ENCODE measurements at regions not wholly inside any gene's neighbourhood (a gene's known extent, or its start where the extent isn't known, plus 50 kb on each side); places are given as distances from the start of the nearest gene placed in this dataset.

GRCh38 chr10:117903854-117904253 is 142.9 kb downstream of the RAB11FIP2 start:
- TF ChIP-seq, protein P1, sequence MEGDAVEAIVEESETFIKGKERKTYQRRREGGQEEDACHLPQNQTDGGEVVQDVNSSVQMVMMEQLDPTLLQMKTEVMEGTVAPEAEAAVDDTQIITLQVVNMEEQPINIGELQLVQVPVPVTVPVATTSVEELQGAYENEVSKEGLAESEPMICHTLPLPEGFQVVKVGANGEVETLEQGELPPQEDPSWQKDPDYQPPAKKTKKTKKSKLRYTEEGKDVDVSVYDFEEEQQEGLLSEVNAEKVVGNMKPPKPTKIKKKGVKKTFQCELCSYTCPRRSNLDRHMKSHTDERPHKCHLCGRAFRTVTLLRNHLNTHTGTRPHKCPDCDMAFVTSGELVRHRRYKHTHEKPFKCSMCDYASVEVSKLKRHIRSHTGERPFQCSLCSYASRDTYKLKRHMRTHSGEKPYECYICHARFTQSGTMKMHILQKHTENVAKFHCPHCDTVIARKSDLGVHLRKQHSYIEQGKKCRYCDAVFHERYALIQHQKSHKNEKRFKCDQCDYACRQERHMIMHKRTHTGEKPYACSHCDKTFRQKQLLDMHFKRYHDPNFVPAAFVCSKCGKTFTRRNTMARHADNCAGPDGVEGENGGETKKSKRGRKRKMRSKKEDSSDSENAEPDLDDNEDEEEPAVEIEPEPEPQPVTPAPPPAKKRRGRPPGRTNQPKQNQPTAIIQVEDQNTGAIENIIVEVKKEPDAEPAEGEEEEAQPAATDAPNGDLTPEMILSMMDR (conservative IDR thresholded peaks at IDR 0.05 in 1 of 2, IDR thresholded peaks at IDR 0.05 in 1 of 2; ENCODE audit: low read depth in 1 of 2, low read length in 2 of 2), result no peak
- no peak for TF ChIP-seq EZH2 (IDR thresholded peaks at IDR 0.05; ENCODE audit: low read length, missing control alignments)
